Thyroid gland (tissue), 4 donors: ENCODE measurements at regions not wholly inside any gene's neighbourhood (a gene's known extent, or its start where the extent isn't known, plus 50 kb on each side); places are given as distances from the start of the nearest gene placed in this dataset.

ENCODE experiments used
- DNase-seq, 2 donors: peaks; one replicate each; pipeline ENCODE4 v3.0.0-alpha.2; 2019
- H3K27ac ChIP-seq, 3 donors: fragments of 200-600 bp; sonication (generic); 1 replicate in 2 of 3; 2 replicates in 1 of 3; pipeline ENCODE4 v1.5.1; 2016 to 2019; ENCODE audit warnings: mild to moderate bottlenecking in 1 of 3, moderate library complexity in 1 of 3
- H3K27me3 ChIP-seq: fragments of 200-600 bp; sonication (generic); one replicate; pipeline ENCODE4 v1.5.1; 2019
- H3K36me3 ChIP-seq, 2 donors: fragments of 200-600 bp; sonication (generic); one replicate each; pipeline ENCODE4 v1.5.1; 2016 to 2019
- H3K4me1 ChIP-seq, 2 donors: fragments of 200-600 bp; sonication (generic); one replicate each; pipeline ENCODE4 v1.5.1; 2017 to 2019
- H3K4me3 ChIP-seq, 3 donors: fragments of 200-600 bp; sonication (generic); replicated peaks in 1 of 3; 1 replicate in 2 of 3; 2 replicates in 1 of 3; pipeline ENCODE4 v1.5.1; 2016; ENCODE audit warnings: mild to moderate bottlenecking in 1 of 3
- H3K9me3 ChIP-seq: fragments of 200-600 bp; sonication (generic); one replicate; pipeline ENCODE4 v1.5.1; 2017
- CTCF ChIP-seq, 6 experiments: fragments of 200-600 bp in 3 of 6; fragments of 450-650 bp in 3 of 6; sonication (generic) in 3 of 6; IDR thresholded peaks; one replicate each; pipeline ENCODE4 v1.5.1; 2016 to 2019; ENCODE audit warnings: antibody characterized with exemption in 6 of 6, mild to moderate bottlenecking in 2 of 6, inconsistent platforms in 1 of 6, moderate library complexity in 1 of 6
- POLR2A ChIP-seq, 2 donors: fragments of 450-650 bp; IDR thresholded peaks; one replicate each; pipeline ENCODE4 v1.6.1; 2017; ENCODE audit warnings: antibody characterized with exemption in 2 of 2, mild to moderate bottlenecking in 2 of 2, moderate library complexity in 1 of 2
- whole genome bisulfite sequencing, 2 donors: methylation state at CpG; one replicate each; pipeline ENCODE4 v1.1.5; 2017; 5-methylcytosine and 5-hydroxymethylcytosine counted together
- intact Hi-C: fragments of 100-400 bp; cut with DNase I; formaldehyde crosslinking; loops from one replicate; pipeline ENCODE4 v1.15.1; 2023

- H3K27ac ChIP-seq = no peak overlapping the region
- no peaks in the 10 kb centered on the region for H3K36me3 ChIP-seq
- H3K9me3 ChIP-seq = no peaks in the 10 kb centered on the region
- intact Hi-C loops = no loop called here
- TF ChIP-seq CTCF (IDR thresholded peaks at IDR 0.05) (no peak), POLR2A (IDR thresholded peaks at IDR 0.05) (no peak)
- H3K4me1 ChIP-seq = no peaks in the 10 kb centered on the region
- H3K27me3 ChIP-seq = no peaks in the 10 kb centered on the region
- 69 to 73% methylated on average over 4 to 6 of the region's 6 CpGs for WGBS, 2 donors
- no peak overlapping the region for H3K4me3 ChIP-seq
- DNase-seq = no peak
Observed at GRCh38 chr19:32230441-32230840, 115.0 kb upstream of the ZNF507 start.

GRCh38 chr19:32231020-32231419, 114.4 kb upstream of the ZNF507 start:
- no peak for TF ChIP-seq POLR2A (IDR thresholded peaks at IDR 0.05)
- TF ChIP-seq CTCF (IDR thresholded peaks at IDR 0.05) = no peak
- intact Hi-C loops = no loop called here
- 86 to 92% methylated on average over 8 of the region's 8 CpGs for WGBS, 2 donors
- Histone ChIP-seq H3K4me1 (no peaks in the 10 kb centered on the region), H3K9me3 (no peaks in the 10 kb centered on the region), H3K36me3 (no peaks in the 10 kb centered on the region), H3K4me3 (no peak overlapping the region), H3K27ac (no peak overlapping the region), H3K27me3 (no peaks in the 10 kb centered on the region)
- no peak for DNase-seq

- intact Hi-C loops = no loop called here
Observed at GRCh38 chr19:32231691-32232090, 113.7 kb upstream of the ZNF507 start.

GRCh38 chr19:32232449-32232848, 113.0 kb upstream of the ZNF507 start:
- Histone ChIP-seq H3K9me3 (no peaks in the 10 kb centered on the region), H3K4me3 (no peak overlapping the region), H3K36me3 (no peaks in the 10 kb centered on the region), H3K27ac (no peak overlapping the region), H3K27me3 (no peaks in the 10 kb centered on the region), H3K4me1 (no peaks in the 10 kb centered on the region)
- DNase-seq = no peak
- WGBS, 2 donors = 74 to 75% methylated on average over 8 of the region's 8 CpGs
- intact Hi-C loops = no loop called here
- no peak for TF ChIP-seq CTCF (IDR thresholded peaks at IDR 0.05)
- TF ChIP-seq POLR2A (IDR thresholded peaks at IDR 0.05) = no peak

More at GRCh38 chr19:32231691-32232090, 113.7 kb upstream of the ZNF507 start:
- Histone ChIP-seq H3K27me3 (no peaks in the 10 kb centered on the region), H3K27ac (no peak overlapping the region), H3K4me1 (no peaks in the 10 kb centered on the region), H3K4me3 (no peak overlapping the region), H3K36me3 (no peaks in the 10 kb centered on the region), H3K9me3 (no peaks in the 10 kb centered on the region)
- TF ChIP-seq POLR2A (IDR thresholded peaks at IDR 0.05) (no peak), CTCF (IDR thresholded peaks at IDR 0.05) (no peak)
- 84 to 91% methylated on average over 6 of the region's 6 CpGs for WGBS, 2 donors
- no peak for DNase-seq

- Histone ChIP-seq H3K4me3 (no peak overlapping the region), H3K9me3 (no peaks in the 10 kb centered on the region), H3K4me1 (no peaks in the 10 kb centered on the region), H3K36me3 (no peaks in the 10 kb centered on the region), H3K27me3 (no peaks in the 10 kb centered on the region), H3K27ac (no peak overlapping the region)
- WGBS, 2 donors = 45 to 60% methylated on average over 6 of the region's 6 CpGs
- intact Hi-C loops = no loop called here
- DNase-seq = no peak
- TF ChIP-seq POLR2A (IDR thresholded peaks at IDR 0.05) (no peak), CTCF (IDR thresholded peaks at IDR 0.05) (no peak)
Observed at GRCh38 chr19:32233091-32233490, 112.3 kb upstream of the ZNF507 start.
